AG04449 (cell line): ENCODE measurements at regions not wholly inside any gene's neighbourhood (a gene's known extent, or its start where the extent isn't known, plus 50 kb on each side); places are given as distances from the start of the nearest gene placed in this dataset.

Experiments
- CTCF ChIA-PET: fragments of 350-600 bp; formaldehyde crosslinking; extraction: SDS; loops from one replicate; lab custom pipeline; 2021; ENCODE audit warnings: antibody characterized with exemption; lab: Yijun Ruan, JAX
- POLR2A ChIA-PET: fragments of 400-600, 350-600 bp; formaldehyde crosslinking; extraction: SDS; loops from one replicate; lab custom pipeline; 2020; ENCODE audit warnings: antibody characterized with exemption, inconsistent platforms; lab: Yijun Ruan, JAX
- DNase-seq: peaks from one replicate; pipeline ENCODE4 v3.0.0-alpha.2; 2010; ENCODE audit warnings: low read depth, low spot score
- H3K4me3 ChIP-seq: 2 replicates; pipeline ENCODE4 v1.5.1; 2011; ENCODE audit warnings: low read depth, mild to moderate bottlenecking, control low read depth, low read length
- TF ChIP-seq, protein P1 (sequence below): IDR thresholded peaks from one replicate; pipeline ENCODE4 v1.5.1; 2011; ENCODE audit warnings: mild to moderate bottlenecking, moderate library complexity, low read length, control low read depth, inconsistent platforms; ENCODE audit not compliant: insufficient read depth; ENCODE audit errors: missing control alignments

GRCh38 chr2:142332196-142332595 is 201.4 kb upstream of the LRP1B start:
- TF ChIP-seq, protein P1, sequence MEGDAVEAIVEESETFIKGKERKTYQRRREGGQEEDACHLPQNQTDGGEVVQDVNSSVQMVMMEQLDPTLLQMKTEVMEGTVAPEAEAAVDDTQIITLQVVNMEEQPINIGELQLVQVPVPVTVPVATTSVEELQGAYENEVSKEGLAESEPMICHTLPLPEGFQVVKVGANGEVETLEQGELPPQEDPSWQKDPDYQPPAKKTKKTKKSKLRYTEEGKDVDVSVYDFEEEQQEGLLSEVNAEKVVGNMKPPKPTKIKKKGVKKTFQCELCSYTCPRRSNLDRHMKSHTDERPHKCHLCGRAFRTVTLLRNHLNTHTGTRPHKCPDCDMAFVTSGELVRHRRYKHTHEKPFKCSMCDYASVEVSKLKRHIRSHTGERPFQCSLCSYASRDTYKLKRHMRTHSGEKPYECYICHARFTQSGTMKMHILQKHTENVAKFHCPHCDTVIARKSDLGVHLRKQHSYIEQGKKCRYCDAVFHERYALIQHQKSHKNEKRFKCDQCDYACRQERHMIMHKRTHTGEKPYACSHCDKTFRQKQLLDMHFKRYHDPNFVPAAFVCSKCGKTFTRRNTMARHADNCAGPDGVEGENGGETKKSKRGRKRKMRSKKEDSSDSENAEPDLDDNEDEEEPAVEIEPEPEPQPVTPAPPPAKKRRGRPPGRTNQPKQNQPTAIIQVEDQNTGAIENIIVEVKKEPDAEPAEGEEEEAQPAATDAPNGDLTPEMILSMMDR = no peak
- ChIA-PET CTCF (no interaction called here), POLR2A (no interaction called here)
- DNase-seq = no peak
- no peak overlapping the region for H3K4me3 ChIP-seq

- H3K4me3 ChIP-seq = no peak overlapping the region
- CTCF ChIA-PET = no interaction called here
- POLR2A ChIA-PET = no interaction called here
- no peak for DNase-seq
- TF ChIP-seq, protein P1 = no peak
Observed at GRCh38 chr2:142330458-142330857, 199.6 kb upstream of the LRP1B start.

GRCh38 chr2:142325870-142326269 is 195.1 kb upstream of the LRP1B start:
- ChIA-PET CTCF (no interaction called here), POLR2A (no interaction called here)
- DNase-seq = no peak
- TF ChIP-seq, protein P1 = no peak
- H3K4me3 ChIP-seq = no peak overlapping the region

DNA sequence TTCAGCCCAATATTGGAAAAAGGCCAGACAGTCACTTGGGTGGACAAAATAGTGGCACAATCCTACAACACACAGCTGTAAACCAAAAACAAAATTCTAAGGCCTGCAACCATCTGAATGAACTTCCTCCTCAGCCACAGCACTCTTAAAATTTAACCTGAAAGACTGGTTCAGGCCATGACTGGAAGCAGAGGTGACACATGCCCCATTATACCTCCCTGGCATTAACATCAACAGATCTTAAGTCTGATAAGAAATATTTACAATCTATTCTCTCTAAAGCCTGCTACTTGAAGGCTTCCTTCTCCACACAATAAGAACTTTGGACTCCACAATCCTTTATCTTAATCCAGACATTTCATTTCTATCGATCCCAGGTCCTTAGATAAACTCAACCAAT is 192.4 kb upstream of the LRP1B start:
- DNase-seq = no peak
- TF ChIP-seq, protein P1 = no peak
- CTCF ChIA-PET = no interaction called here
- POLR2A ChIA-PET = no interaction called here
- H3K4me3 ChIP-seq = no peak overlapping the region

GRCh38 chr2:142321706-142322280 is 191.0 kb upstream of the LRP1B start:
- ChIA-PET CTCF (no interaction called here), POLR2A (no interaction called here)
- no peak overlapping the region for H3K4me3 ChIP-seq
- TF ChIP-seq, protein P1 = no peak
- no peak for DNase-seq

- POLR2A ChIA-PET = no interaction called here
Observed at GRCh38 chr2:142320067-142320466, 189.3 kb upstream of the LRP1B start.

More at GRCh38 chr2:142320067-142320466, 189.3 kb upstream of the LRP1B start:
- H3K4me3 ChIP-seq = no peak overlapping the region
- no peak for DNase-seq
- TF ChIP-seq, protein P1 = no peak
- CTCF ChIA-PET = no interaction called here
